Stimulated activated CD4-positive, alpha-beta T cell treated with anti-CD3 and anti-CD28 coated beads, Interleukin-4, amount 100 ng/mL, for 48 hours (primary cell): ENCODE measurements at regions not wholly inside any gene's neighbourhood (a gene's known extent, or its start where the extent isn't known, plus 50 kb on each side); places are given as distances from the start of the nearest gene placed in this dataset.
"Not testable (repeated sequence)": the region's sequence is repeated elsewhere in the genome, so short reads cannot be mapped to it uniquely, and the experiment has no call there.

Experiments
- DNase-seq, 2 donors: peaks; one replicate each; pipeline ENCODE4 v3.0.0-alpha.2; 2020; ENCODE audit warnings: low read depth in 2 of 2

- not testable (repeated sequence) for DNase-seq
Observed at GRCh38 chr13:52324831-52325230, 81.1 kb downstream of the THSD1 start.

- no peak for DNase-seq
Observed at GRCh38 chr13:52319876-52320275, 86.1 kb downstream of the THSD1 start.

GRCh38 chr13:52309833-52310232, 96.1 kb downstream of the THSD1 start:
- DNase-seq, result not testable (repeated sequence)

- DNase-seq, result not testable (repeated sequence)
Observed at GRCh38 chr13:52306336-52306735, 99.6 kb downstream of the THSD1 start.

GRCh38 chr13:52303098-52303497, 102.9 kb downstream of the THSD1 start:
- DNase-seq, result not testable (repeated sequence)

- DNase-seq, result not testable (repeated sequence)
Observed at GRCh38 chr13:52302688-52303087, 103.3 kb downstream of the THSD1 start.

GRCh38 chr13:52301810-52302400, 104.1 kb downstream of the THSD1 start:
- not testable (repeated sequence) for DNase-seq

GRCh38 chr13:52298079-52298661, 107.8 kb downstream of the THSD1 start:
- not testable (repeated sequence) for DNase-seq

- DNase-seq, result not testable (repeated sequence)
Observed at GRCh38 chr13:52288891-52289290, 117.1 kb downstream of the THSD1 start.

GRCh38 chr13:52281387-52281786, 122.0 kb upstream of the NEK3 start:
- not testable (repeated sequence) for DNase-seq

- not testable (repeated sequence) for DNase-seq
Observed at GRCh38 chr13:52279408-52279807, 120.0 kb upstream of the NEK3 start.

- not testable (repeated sequence) for DNase-seq
Observed at GRCh38 chr13:52254299-52254698, 94.9 kb upstream of the NEK3 start.

GRCh38 chr13:52240752-52241151, 81.4 kb upstream of the NEK3 start:
- DNase-seq, result not testable (repeated sequence)

- peak; percentile 3 to 8 for DNase-seq
Observed at GRCh38 chr13:52235900-52236595, 76.7 kb upstream of the NEK3 start.

GRCh38 chr13:52234928-52235327, 75.5 kb upstream of the NEK3 start:
- not testable (repeated sequence) for DNase-seq

- not testable (repeated sequence) for DNase-seq
Observed at GRCh38 chr13:52223063-52223462, 63.7 kb upstream of the NEK3 start.

GRCh38 chr13:52213920-52214319, 54.5 kb upstream of the NEK3 start:
- not testable (repeated sequence) for DNase-seq

GRCh38 chr13:52212886-52213285, 53.5 kb upstream of the NEK3 start:
- DNase-seq, result not testable (repeated sequence)

GRCh38 chr13:52211416-52211776, 52.0 kb upstream of the NEK3 start:
- not testable (repeated sequence) for DNase-seq

GRCh38 chr13:52210564-52211415, 51.4 kb upstream of the NEK3 start:
- DNase-seq, result not testable (repeated sequence)
